ENCODE measurements at regions not wholly inside any gene's neighbourhood (a gene's known extent, or its start where the extent isn't known, plus 50 kb on each side); places are given as distances from the start of the nearest gene placed in this dataset.
A peak's percentile ranks its signal among the peaks of the same experiment; 100 is the strongest.
"Not testable (repeated sequence)": the region's sequence is repeated elsewhere in the genome, so short reads cannot be mapped to it uniquely, and the experiment has no call there.

- no peak for DNase-seq
Measured at GRCh38 chr2:120539937-120540718, 194.2 kb downstream of the INHBB start.

- DNase-seq: no peak
Measured at GRCh38 chr2:120540719-120541552, 194.7 kb upstream of the GLI2 start.

GRCh38 chr2:120541553-120541932, 194.1 kb upstream of the GLI2 start:
- no peak for DNase-seq

- no peak for DNase-seq
Measured at GRCh38 chr2:120541972-120542670, 193.5 kb upstream of the GLI2 start.

GRCh38 chr2:120542911-120543527, 192.6 kb upstream of the GLI2 start:
- DNase-seq: no peak

GRCh38 chr2:120543899-120544298, 191.8 kb upstream of the GLI2 start:
- DNase-seq: no peak

- DNase-seq: no peak
Measured at GRCh38 chr2:120544522-120544921, 191.1 kb upstream of the GLI2 start.

GRCh38 chr2:120545007-120545406, 190.7 kb upstream of the GLI2 start:
- not testable (repeated sequence) for DNase-seq

- DNase-seq: no peak
Measured at GRCh38 chr2:120545521-120546047, 190.1 kb upstream of the GLI2 start.

- DNase-seq: no peak
Measured at GRCh38 chr2:120546048-120546864, 189.4 kb upstream of the GLI2 start.

GRCh38 chr2:120546865-120547390, 188.7 kb upstream of the GLI2 start:
- DNase-seq: no peak

GRCh38 chr2:120547662-120548061, 188.0 kb upstream of the GLI2 start:
- no peak for DNase-seq

GRCh38 chr2:120548627-120549608, 186.8 kb upstream of the GLI2 start:
- DNase-seq: no peak

- no peak for DNase-seq
Measured at GRCh38 chr2:120549841-120550240, 185.8 kb upstream of the GLI2 start.

- no peak for DNase-seq
Measured at GRCh38 chr2:120550282-120550681, 185.4 kb upstream of the GLI2 start.

- DNase-seq: no peak
Measured at GRCh38 chr2:120550893-120551446, 184.7 kb upstream of the GLI2 start.

GRCh38 chr2:120551522-120551921, 184.1 kb upstream of the GLI2 start:
- DNase-seq: no peak

GRCh38 chr2:120552079-120552478, 183.6 kb upstream of the GLI2 start:
- no peak for DNase-seq

- DNase-seq: peak; percentile 56
Measured at GRCh38 chr2:120552800-120553481, 182.7 kb upstream of the GLI2 start.
